Gastroesophageal sphincter (tissue), 3 donors: ENCODE measurements at regions not wholly inside any gene's neighbourhood (a gene's known extent, or its start where the extent isn't known, plus 50 kb on each side); places are given as distances from the start of the nearest gene placed in this dataset.

Experiments used
- EP300 ChIP-seq: sonication (generic); formaldehyde crosslinking; IDR thresholded peaks from one replicate; pipeline ENCODE4 v1.6.1; 2017; ENCODE audit warnings: antibody characterized with exemption, mild to moderate bottlenecking
- POLR2A ChIP-seq, 2 donors: fragments of 450-650 bp; IDR thresholded peaks; one replicate each; pipeline ENCODE4 v1.6.1; 2017; ENCODE audit warnings: antibody characterized with exemption in 2 of 2, mild to moderate bottlenecking in 2 of 2, moderate library complexity in 1 of 2
- POLR2AphosphoS5 ChIP-seq: sonication (generic); formaldehyde crosslinking; IDR thresholded peaks from one replicate; pipeline ENCODE4 v1.6.1; 2017; ENCODE audit warnings: antibody characterized with exemption
- TF ChIP-seq, protein P1 (sequence below), 4 experiments: fragments of 200-600 bp in 2 of 4; fragments of 450-650 bp in 2 of 4; sonication (generic) in 1 of 4; IDR thresholded peaks; one replicate each; pipeline ENCODE4 v1.5.1; 2017 to 2019; ENCODE audit warnings: antibody characterized with exemption in 4 of 4, mild to moderate bottlenecking in 2 of 4, moderate library complexity in 2 of 4

DNA sequence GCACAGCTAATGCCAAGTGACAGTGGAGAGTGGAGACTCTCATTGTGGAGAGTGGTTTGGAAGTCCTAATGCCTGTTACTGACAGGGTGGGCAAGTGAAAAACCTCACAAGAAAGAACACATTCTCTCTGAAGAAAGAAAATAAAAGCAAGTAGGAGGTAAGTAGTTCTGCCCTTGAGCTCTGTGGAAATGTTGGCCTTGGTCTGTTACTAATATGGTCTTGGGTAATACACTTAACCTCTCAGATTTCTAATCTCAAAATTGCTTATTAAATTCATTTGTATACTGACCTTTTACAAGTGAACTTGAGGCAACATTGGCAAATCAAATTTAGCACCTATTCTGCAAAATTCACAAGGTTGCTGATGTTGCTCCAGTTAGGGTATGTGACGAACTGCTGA, 291.6 kb upstream of the CBLB start:
- TF ChIP-seq, protein P1, sequence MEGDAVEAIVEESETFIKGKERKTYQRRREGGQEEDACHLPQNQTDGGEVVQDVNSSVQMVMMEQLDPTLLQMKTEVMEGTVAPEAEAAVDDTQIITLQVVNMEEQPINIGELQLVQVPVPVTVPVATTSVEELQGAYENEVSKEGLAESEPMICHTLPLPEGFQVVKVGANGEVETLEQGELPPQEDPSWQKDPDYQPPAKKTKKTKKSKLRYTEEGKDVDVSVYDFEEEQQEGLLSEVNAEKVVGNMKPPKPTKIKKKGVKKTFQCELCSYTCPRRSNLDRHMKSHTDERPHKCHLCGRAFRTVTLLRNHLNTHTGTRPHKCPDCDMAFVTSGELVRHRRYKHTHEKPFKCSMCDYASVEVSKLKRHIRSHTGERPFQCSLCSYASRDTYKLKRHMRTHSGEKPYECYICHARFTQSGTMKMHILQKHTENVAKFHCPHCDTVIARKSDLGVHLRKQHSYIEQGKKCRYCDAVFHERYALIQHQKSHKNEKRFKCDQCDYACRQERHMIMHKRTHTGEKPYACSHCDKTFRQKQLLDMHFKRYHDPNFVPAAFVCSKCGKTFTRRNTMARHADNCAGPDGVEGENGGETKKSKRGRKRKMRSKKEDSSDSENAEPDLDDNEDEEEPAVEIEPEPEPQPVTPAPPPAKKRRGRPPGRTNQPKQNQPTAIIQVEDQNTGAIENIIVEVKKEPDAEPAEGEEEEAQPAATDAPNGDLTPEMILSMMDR (IDR thresholded peaks at IDR 0.05), result no peak
- TF ChIP-seq EP300 (no peak), POLR2AphosphoS5 (no peak), POLR2A (IDR thresholded peaks at IDR 0.05) (no peak)
